Fibroblast of villous mesenchyme (primary cell): ENCODE measurements at regions not wholly inside any gene's neighbourhood (a gene's known extent, or its start where the extent isn't known, plus 50 kb on each side); places are given as distances from the start of the nearest gene placed in this dataset.

Source experiments
- DNase-seq: peaks from one replicate; pipeline ENCODE4 v3.0.0-alpha.2; 2010; ENCODE audit warnings: low read depth
- H3K4me3 ChIP-seq: 2 replicates; pipeline ENCODE4 v1.5.1; 2011; ENCODE audit warnings: low read depth, mild to moderate bottlenecking, low read length
- TF ChIP-seq, protein P1 (sequence below): IDR thresholded peaks from 2 replicates; pipeline ENCODE4 v1.5.1; 2012; ENCODE audit warnings: low read depth, mild to moderate bottlenecking, low read length; ENCODE audit not compliant: insufficient read depth

DNA sequence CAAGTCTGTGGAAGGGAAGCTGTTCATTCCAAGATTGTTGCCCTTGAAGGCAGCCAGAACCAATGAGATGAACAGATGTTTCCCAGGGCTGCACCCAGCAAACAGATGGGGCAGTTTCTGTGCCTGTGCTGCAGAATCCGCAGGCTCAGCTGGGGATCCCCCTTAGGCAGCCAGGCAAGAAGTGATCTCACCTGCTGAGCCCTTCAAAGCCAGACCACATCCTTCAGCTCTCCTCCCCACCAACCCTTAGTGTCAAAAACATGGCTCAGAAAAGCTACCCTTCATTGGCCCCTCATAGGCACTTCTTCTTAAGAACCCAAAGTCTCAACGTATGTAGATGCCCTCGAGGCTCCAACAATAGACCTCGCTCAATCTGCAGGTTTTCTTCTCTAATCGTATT, 626.7 kb downstream of the CCDC171 start:
- no peak for DNase-seq
- TF ChIP-seq, protein P1, sequence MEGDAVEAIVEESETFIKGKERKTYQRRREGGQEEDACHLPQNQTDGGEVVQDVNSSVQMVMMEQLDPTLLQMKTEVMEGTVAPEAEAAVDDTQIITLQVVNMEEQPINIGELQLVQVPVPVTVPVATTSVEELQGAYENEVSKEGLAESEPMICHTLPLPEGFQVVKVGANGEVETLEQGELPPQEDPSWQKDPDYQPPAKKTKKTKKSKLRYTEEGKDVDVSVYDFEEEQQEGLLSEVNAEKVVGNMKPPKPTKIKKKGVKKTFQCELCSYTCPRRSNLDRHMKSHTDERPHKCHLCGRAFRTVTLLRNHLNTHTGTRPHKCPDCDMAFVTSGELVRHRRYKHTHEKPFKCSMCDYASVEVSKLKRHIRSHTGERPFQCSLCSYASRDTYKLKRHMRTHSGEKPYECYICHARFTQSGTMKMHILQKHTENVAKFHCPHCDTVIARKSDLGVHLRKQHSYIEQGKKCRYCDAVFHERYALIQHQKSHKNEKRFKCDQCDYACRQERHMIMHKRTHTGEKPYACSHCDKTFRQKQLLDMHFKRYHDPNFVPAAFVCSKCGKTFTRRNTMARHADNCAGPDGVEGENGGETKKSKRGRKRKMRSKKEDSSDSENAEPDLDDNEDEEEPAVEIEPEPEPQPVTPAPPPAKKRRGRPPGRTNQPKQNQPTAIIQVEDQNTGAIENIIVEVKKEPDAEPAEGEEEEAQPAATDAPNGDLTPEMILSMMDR = no peak
- no peak overlapping the region for H3K4me3 ChIP-seq

DNA sequence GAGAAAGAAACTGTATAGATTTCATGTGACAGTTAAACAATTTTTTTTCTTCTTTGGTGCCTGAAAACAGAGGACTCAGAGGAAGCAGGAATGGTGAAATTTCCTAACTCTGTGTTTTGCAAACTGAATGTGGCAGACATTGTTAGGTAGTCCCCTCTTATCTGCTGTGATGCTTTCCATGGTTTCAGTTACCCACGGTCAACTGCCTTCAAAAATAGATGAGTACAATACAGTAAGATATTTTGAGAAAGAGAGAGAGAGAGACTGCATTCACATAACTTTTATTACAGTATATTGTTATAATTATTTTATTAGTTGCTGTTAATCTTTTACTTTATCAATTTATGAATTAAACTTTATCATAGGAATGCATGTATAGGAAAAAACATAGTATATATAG, 627.2 kb downstream of the CCDC171 start:
- TF ChIP-seq, protein P1 = no peak
- no peak for DNase-seq
- H3K4me3 ChIP-seq = no peak overlapping the region

DNA sequence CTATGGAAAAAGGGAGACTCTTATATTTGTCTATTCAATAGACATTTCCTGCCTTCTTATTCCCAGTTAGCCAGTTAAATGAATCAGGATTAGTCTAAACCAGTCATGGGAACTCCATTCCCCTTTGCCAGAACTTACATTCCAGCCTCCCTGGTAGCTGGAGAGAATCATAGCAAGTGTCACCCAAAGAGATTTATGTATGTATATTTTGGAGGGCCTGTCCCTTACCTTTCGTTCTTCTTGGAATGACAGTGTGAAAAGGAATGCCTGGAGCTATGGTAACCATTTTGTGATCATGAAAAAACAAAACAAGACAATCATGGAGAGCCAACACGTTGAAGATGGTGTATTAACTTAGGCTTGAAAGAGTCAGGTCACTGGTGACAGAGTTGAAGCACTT, 627.7 kb downstream of the CCDC171 start:
- TF ChIP-seq, protein P1 = no peak
- DNase-seq = no peak
- no peak overlapping the region for H3K4me3 ChIP-seq

DNA sequence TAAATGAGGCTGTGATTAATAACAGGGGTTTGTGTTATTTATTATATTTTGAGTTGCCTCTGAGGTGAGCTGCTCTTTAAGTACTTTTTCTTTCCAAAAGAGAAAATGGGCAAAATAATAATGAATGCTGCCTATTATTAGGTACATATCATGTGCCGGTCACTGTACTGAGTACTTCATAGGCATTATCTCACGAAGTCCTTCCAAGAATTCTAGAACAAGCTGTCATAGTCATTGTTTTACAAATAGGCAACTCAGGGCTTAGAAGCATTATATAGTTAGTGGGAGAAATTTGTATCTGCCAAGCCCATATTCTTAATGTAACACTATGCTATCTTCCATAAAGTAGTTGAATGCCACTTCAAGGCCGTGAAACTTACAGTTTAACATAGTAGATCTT, 628.7 kb downstream of the CCDC171 start:
- TF ChIP-seq, protein P1 = no peak
- H3K4me3 ChIP-seq = no peak overlapping the region
- no peak for DNase-seq

DNA sequence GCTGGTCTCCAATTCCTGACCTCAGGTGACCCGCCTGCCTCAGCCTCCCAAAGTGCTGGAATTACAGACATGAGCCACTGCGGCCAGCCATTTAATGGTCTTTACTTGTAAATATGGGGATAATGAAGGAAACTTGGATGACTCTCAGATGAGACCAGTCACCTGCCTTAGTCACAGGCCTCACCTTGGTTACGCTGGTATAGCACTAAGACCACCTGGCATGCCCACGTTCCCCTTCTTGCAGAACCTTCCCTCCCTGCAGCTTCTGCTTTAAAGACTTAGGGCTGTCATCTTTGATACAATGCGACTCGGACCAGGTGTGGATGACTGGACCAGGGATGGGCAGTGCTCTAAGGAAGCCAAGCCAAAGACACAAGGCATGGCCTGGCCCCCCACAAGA, 629.9 kb downstream of the CCDC171 start:
- TF ChIP-seq, protein P1 = no peak
- DNase-seq = no peak
- no peak overlapping the region for H3K4me3 ChIP-seq

DNA sequence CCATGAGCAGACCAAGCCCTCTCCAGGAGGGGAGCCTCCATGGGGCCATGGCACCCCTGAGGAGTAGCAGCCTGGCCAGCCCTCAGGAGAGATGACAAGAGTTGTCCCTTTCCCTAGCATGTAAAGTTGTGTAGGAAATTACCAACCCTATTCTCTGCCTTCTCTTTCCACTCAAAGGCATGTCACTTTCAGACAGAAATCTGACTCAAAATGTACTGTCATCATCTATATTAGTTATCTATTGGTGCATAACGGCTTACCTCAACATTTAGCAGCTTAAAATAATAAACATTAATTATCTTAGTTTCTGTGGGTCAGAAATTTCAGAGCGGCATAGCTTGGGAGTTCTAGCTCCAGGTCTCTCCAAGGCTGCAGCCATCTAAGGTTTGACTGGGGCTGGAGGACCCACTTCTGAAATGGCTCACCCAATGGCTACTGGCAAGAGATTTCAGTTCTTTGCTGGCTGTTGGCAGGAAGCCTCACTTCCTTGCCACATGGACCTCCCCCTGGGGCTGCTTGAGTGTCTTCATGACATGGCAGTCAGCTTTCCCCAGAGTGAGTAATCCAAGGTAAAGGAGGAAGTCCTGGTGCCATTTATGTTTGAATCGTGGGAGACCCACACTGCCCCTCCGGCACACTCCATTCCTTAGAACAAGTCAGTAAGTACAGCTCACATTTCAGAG, 632.3 kb downstream of the CCDC171 start:
- no peak for DNase-seq
- no peak overlapping the region for H3K4me3 ChIP-seq
- TF ChIP-seq, protein P1 = no peak

DNA sequence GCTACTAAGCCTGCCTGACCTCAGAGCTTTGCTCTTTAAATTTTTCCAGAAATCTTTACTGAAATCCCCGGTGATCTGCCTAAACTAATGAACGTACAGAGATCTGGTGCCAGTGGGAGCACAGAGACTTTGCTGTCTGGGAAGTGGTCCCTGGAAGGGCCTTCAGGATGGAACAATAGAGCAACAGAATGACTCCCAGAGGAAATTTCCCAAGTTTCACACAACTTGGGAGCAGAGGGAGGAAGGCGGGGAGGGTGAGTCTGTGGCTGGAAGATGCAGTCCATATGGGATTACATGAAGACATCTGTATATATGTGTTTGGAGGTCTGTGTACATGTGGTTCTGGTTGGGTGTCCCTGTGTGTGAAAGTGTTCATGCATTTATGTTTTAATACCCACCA, 638.3 kb downstream of the CCDC171 start:
- DNase-seq = peak; percentile 77
- no peak overlapping the region for H3K4me3 ChIP-seq
- TF ChIP-seq, protein P1 = no peak
